ENCODE measurements at regions not wholly inside any gene's neighbourhood (a gene's known extent, or its start where the extent isn't known, plus 50 kb on each side); places are given as distances from the start of the nearest gene placed in this dataset.
"Not testable (repeated sequence)": the region's sequence is repeated elsewhere in the genome, so short reads cannot be mapped to it uniquely, and the experiment has no call there.

GRCh38 chr14:22255017-22255950 lies 333.7 kb downstream of the DAD1 start:
- TF ChIP-seq POLR2A (IDR thresholded peaks at IDR 0.05; ENCODE audit: low read depth, low read length): no peak
- DNase-seq (ENCODE audit: insufficient read length, low spot score) (no peak), FAIRE-seq (no peak)

GRCh38 chr14:22252686-22253085 lies 336.3 kb downstream of the DAD1 start:
- TF ChIP-seq POLR2A (IDR thresholded peaks at IDR 0.05; ENCODE audit: low read depth, low read length): no peak
- no peak for FAIRE-seq
- DNase-seq (ENCODE audit: insufficient read length, low spot score): no peak

GRCh38 chr14:22251090-22251489 lies 337.9 kb downstream of the DAD1 start:
- no peak for DNase-seq (ENCODE audit: insufficient read length, low spot score)
- no peak for FAIRE-seq
- TF ChIP-seq POLR2A (IDR thresholded peaks at IDR 0.05; ENCODE audit: low read depth, low read length): no peak

DNA sequence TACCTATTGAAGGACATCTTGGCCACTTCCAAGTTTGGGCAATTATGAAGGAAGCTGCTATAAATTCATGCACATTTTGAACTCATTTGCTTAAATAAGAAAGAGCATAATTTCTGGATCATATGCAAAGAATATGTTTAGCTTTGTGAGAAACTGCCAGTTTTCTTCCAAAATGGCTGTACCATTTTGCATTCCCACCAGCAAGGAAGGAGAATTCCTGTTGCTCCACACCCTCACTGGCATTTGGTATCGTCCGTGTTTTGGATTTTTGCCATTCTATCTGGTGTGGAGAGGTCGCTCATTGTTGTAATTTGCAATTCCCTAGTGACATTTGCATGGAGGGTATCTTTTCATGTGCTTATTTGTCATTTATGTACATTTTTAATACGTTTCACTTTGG lies 339.3 kb downstream of the DAD1 start:
- FAIRE-seq (no peak), DNase-seq (ENCODE audit: insufficient read length, low spot score) (no peak)
- no peak for TF ChIP-seq POLR2A (IDR thresholded peaks at IDR 0.05; ENCODE audit: low read depth, low read length)

DNA sequence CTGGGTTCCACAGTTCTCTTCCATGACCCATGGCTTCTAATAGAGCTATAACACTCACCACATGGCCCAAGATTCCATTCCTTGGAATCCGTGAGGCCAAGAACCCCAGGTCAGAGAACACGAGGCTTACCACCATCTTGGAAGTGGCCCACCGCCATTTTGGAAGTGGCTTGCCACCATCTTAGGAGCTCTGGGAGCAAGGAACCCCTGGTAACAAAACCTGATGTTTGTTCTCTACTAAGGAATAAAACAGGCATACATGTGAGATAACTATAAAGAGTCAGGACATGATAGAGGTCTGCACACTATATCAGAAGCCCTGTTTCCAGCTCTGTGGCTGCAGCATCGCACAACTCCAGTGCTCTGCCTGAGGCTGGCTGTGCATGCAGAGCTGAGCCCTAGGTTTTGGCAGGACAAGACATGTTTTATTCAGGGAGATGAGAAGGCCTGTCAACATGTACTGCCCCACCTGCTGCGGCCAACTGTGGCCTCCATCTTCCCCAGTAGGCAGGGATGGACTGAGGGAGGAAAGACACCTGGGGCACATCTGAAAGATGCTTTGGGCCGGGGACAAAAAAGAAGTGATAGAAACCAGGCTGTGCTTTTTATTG lies 344.9 kb downstream of the DAD1 start:
- DNase-seq (ENCODE audit: insufficient read length, low spot score): no peak
- TF ChIP-seq POLR2A (IDR thresholded peaks at IDR 0.05; ENCODE audit: low read depth, low read length): no peak
- no peak for FAIRE-seq

DNA sequence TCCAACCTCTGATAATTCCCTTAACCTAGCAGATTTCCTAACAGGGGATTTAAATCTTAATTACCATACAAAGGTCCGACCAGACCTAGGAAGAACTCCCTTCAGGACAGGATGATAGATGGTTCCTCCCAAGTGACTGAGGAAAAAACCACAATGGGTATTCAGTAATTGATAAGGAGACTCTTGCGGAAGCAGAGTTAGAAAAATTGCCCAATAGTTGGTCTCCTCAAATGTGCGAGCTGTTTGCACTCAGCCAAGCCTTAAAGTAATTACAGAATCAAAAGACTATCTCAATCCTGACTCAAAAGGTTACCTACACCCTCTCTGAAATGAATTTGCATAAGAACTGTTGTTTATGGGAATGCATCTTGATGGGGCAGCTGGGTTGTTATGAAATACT lies 350.7 kb downstream of the DAD1 start:
- FAIRE-seq; DNase-seq (ENCODE audit: insufficient read length, low spot score): not testable (repeated sequence)

DNA sequence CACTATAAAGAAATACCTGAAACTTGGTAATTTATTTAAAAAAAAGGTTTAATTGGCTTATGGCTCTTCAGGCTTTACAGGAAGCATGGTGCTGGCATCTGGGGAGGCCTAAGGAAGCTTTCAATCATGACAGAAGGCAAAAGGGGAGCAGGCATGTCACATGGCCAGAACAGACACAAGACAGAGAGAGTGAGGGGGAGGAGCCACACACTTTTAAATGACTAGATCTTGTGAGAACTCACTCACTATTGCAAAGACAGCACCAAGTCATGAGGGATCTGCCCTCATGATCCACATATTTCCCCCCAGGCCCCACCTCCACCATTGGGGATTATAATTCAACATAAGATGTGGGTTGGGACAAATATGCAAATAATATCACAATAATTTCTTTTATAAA lies 355.6 kb downstream of the DAD1 start:
- DNase-seq (ENCODE audit: insufficient read length, low spot score) (no peak), FAIRE-seq (no peak)
- TF ChIP-seq POLR2A (IDR thresholded peaks at IDR 0.05; ENCODE audit: low read depth, low read length): no peak

DNA sequence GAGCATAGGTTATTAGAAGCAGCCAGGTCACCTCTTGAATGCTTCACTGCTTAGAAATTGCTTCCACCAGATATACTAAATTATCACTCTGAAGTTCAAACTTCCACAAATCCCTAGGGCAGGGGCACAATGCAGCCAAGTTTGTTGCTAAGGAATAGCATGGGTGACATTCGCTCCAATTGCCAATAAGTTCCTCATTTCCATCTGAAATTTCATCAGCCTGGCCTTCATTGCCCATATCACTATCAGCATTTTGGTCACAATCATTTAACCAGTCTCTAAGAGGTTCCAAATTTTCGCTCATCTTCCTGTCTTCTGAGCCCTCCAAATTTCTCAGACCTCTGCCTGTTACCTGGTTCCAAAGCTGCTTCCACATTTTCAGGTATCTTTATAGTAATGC lies 356.1 kb downstream of the DAD1 start:
- TF ChIP-seq POLR2A (IDR thresholded peaks at IDR 0.05; ENCODE audit: low read depth, low read length): no peak
- DNase-seq (ENCODE audit: insufficient read length, low spot score) (no peak), FAIRE-seq (no peak)

DNA sequence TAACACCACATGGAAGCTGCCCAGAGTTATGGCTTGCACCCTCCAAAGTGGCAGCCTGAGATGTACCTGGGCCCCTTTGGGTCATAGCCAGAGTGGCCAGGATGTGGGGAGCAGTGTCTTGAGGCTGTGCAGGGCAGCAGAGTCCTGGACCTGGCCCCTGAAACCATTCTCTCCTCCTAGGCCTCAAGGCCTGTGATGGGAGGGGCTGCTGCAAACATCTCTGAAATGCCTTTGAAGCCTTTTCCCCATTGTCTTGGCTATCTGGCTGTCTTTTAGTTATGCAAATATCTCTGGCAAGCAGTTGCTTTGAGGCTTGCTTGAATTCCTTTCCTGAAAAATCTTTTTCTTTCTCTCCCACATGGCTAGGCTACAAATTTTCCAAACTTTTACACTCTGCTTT lies 356.5 kb downstream of the DAD1 start:
- FAIRE-seq: no peak
- no peak for TF ChIP-seq POLR2A (IDR thresholded peaks at IDR 0.05; ENCODE audit: low read depth, low read length)
- DNase-seq (ENCODE audit: insufficient read length, low spot score): no peak

- TF ChIP-seq POLR2A (IDR thresholded peaks at IDR 0.05; ENCODE audit: low read depth, low read length): no peak
- no peak for FAIRE-seq
These were observed 358.0 kb downstream of the DAD1 start for GRCh38 chr14:22231018-22231417.

GRCh38 chr14:22230517-22230916 lies 358.5 kb downstream of the DAD1 start:
- no peak for FAIRE-seq
- no peak for TF ChIP-seq POLR2A (IDR thresholded peaks at IDR 0.05; ENCODE audit: low read depth, low read length)
- DNase-seq (ENCODE audit: insufficient read length, low spot score): no peak

More at GRCh38 chr14:22231018-22231417, 358.0 kb downstream of the DAD1 start:
- no peak for DNase-seq (ENCODE audit: insufficient read length, low spot score)

- DNase-seq (ENCODE audit: insufficient read length, low spot score) (no peak), FAIRE-seq (no peak)
- no peak for TF ChIP-seq POLR2A (IDR thresholded peaks at IDR 0.05; ENCODE audit: low read depth, low read length)
These were observed 361.9 kb downstream of the DAD1 start for GRCh38 chr14:22227084-22227483.

GRCh38 chr14:22226381-22226780 lies 362.6 kb downstream of the DAD1 start:
- no peak for FAIRE-seq
- no peak for TF ChIP-seq POLR2A (IDR thresholded peaks at IDR 0.05; ENCODE audit: low read depth, low read length)
- no peak for DNase-seq (ENCODE audit: insufficient read length, low spot score)

- no peak for DNase-seq (ENCODE audit: insufficient read length, low spot score)
- FAIRE-seq: no peak
- no peak for TF ChIP-seq POLR2A (IDR thresholded peaks at IDR 0.05; ENCODE audit: low read depth, low read length)
These were observed 363.4 kb downstream of the DAD1 start for GRCh38 chr14:22225516-22226140.
